Suprapubic skin (tissue), 4 donors: ENCODE measurements at regions not wholly inside any gene's neighbourhood (a gene's known extent, or its start where the extent isn't known, plus 50 kb on each side); places are given as distances from the start of the nearest gene placed in this dataset.

ENCODE experiments used
- CTCF ChIP-seq, 2 donors: fragments of 200-600 bp in 1 of 2; fragments of 450-650 bp in 1 of 2; sonication (generic) in 1 of 2; IDR thresholded peaks; one replicate each; pipeline ENCODE4 v1.5.1; 2016 to 2019; ENCODE audit warnings: antibody characterized with exemption in 2 of 2, mild to moderate bottlenecking in 1 of 2, moderate library complexity in 1 of 2
- POLR2A ChIP-seq, 2 donors: fragments of 450-650 bp; IDR thresholded peaks; one replicate each; pipeline ENCODE4 v1.6.1; 2017; ENCODE audit warnings: antibody characterized with exemption in 2 of 2, mild to moderate bottlenecking in 2 of 2, moderate library complexity in 2 of 2
- POLR2AphosphoS5 ChIP-seq, 3 donors: sonication (generic); formaldehyde crosslinking; IDR thresholded peaks; one replicate each; pipeline ENCODE4 v1.6.1; 2017; ENCODE audit warnings: antibody characterized with exemption in 3 of 3

GRCh38 chr5:179435731-179436315 is 90.6 kb upstream of the ADAMTS2 start:
- TF ChIP-seq POLR2AphosphoS5 (IDR thresholded peaks at IDR 0.05): no peak
- no peak for TF ChIP-seq POLR2A (IDR thresholded peaks at IDR 0.05)
- no peak for TF ChIP-seq CTCF (IDR thresholded peaks at IDR 0.05)
